ENCODE measurements at regions not wholly inside any gene's neighbourhood (a gene's known extent, or its start where the extent isn't known, plus 50 kb on each side); places are given as distances from the start of the nearest gene placed in this dataset.

DNA sequence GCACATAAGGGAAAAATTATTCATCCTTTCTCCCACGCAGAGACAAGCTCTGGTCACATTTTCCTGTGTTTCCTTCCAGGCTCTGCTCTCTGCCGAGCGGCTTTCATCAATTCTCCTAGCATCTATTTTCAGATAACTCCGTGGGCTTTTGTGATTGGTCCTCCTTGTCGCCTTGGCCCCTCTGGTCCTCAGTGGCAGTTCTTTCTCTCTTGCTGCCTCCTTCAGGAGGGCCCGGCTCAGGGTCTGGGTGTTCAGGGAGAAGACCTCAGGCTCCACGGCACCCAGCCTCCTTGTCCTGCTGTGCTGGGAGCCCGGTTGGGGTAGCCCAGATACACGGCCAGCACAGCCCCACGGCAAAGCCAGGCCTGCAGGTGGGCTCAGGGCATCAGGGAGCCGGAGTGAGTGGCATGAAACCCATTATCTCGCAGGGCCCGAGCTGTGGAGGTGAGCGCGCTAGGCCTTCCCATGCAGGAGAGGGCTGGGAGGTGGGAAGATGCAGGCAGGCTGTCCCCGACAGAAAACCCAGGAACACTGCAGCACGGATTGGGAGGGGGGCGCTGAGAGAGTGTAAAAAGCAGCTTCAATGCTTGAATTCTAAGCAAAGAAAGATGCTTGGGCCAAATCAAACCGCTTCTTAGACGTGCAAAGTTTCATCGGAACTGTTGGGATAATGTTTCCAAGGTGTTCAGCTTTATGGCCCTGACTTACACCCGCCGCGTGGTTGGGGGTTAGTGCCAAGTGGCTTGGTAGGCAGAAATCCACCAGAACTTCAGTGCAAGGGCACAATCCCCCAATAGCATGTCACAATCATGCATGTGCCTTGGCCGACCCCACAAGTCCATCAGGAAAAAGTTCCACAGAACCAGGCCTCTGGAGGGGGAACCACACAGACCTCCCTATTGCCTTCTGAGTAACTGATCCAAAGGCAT lies 81.9 kb upstream of the WNT7B start:
- no peak overlapping the region for H3K4ac ChIP-seq (ENCODE audit: low read depth in 1 of 2, low read length in 2 of 2)
- H3K27me3 ChIP-seq (ENCODE audit: control insufficient read depth in 1 of 2, insufficient read depth in 1 of 2, low read length in 2 of 2): no peaks in the 10 kb centered on the region
- H3K79me1 ChIP-seq (replicated peaks; ENCODE audit: low read length, poor library complexity, severe bottlenecking): peaks cover 28% of the 10 kb centered on the region
- H3K9ac ChIP-seq (ENCODE audit: low read length): peak overlapping the region; percentile 95
- H3K4me3 ChIP-seq (ENCODE audit: insufficient read depth in 1 of 2, low read depth in 1 of 2, low read length in 2 of 2): peak overlapping the region in 1 of 2 experiments; percentile 87
- H3K4me1 ChIP-seq (ENCODE audit: control insufficient read depth, insufficient read depth, low read depth, low read length): peaks cover 16% of the 10 kb centered on the region
- H2BK15ac ChIP-seq (ENCODE audit: low read depth, poor library complexity, severe bottlenecking): no peak overlapping the region
- H3K9me3 ChIP-seq (ENCODE audit: control insufficient read depth, low read length): no peaks in the 10 kb centered on the region
- no peak overlapping the region for H4K8ac ChIP-seq (ENCODE audit: low read length)
- H2AK5ac ChIP-seq (ENCODE audit: low read length, severe bottlenecking): no peak overlapping the region
- H2AFZ ChIP-seq (ENCODE audit: low read depth, low read length): no peak overlapping the region
- peaks cover 3 to 13% of the 10 kb centered on the region in 2 experiments for H3K36me3 ChIP-seq (ENCODE audit: control insufficient read depth in 1 of 2, insufficient read depth in 2 of 2, low read depth in 1 of 2, low read length in 2 of 2)
- H2BK5ac ChIP-seq (ENCODE audit: low read depth, low read length, poor library complexity, severe bottlenecking): no peak overlapping the region
- WGBS: 86% methylated on average over 25 of the region's 25 CpGs
- no peak overlapping the region for H3K23ac ChIP-seq (ENCODE audit: low read length in 2 of 2)
- H4K91ac ChIP-seq (ENCODE audit: low read length): no peak overlapping the region
- no peak overlapping the region for H2BK12ac ChIP-seq (ENCODE audit: low read length in 2 of 2)
- H3K4me2 ChIP-seq (ENCODE audit: low read length, poor library complexity, severe bottlenecking): no peak overlapping the region
- H3K14ac ChIP-seq (ENCODE audit: low read length in 2 of 2): no peak overlapping the region
- no peak overlapping the region for H2BK120ac ChIP-seq (ENCODE audit: low read depth, low read length)
- no peak overlapping the region for H3K18ac ChIP-seq (ENCODE audit: low read depth in 1 of 2, low read length in 2 of 2)
- no peak overlapping the region for H3K27ac ChIP-seq (ENCODE audit: low read length, poor library complexity, severe bottlenecking)
- no peak for DNase-seq

DNA sequence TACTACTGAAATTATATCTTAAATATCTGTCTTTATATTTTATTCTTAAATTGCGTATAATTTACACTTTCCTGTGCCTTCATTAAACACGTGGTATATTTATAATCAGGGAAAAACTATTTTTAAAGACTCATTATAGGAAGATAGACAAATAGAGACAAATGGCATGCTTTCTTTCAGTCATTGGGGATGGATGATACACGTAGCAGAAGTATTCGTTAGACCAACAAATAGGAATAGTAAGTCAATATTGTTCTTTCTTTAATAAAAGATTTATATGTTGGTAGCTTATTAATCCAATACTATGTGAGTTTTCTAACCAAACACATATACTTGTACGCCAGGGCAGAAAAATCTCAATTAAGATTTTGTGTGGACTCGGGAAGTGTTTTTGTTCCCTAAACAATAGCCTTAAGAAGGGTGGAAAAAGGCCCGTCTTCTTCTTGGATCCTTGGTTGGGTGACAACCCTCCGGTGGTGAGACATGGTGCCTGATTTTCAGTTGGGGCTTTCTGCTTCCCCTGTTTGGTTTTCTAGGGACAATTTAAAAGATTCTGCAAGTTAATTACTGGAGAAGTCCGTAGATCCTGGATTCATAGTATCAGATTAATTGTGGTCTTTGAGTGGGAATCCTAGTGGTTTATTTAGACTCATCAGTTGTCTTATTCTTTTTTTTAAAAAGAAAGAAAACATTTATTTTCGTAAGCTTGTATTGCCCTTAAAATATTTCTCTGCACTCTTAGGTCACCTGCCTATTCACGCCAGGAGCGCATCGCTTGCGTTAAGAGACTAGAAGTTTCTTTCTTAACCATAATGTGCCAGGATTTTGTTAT lies 83.5 kb upstream of the WNT7B start:
- Histone ChIP-seq H3K4ac (ENCODE audit: low read depth in 1 of 2, low read length in 2 of 2) (no peak overlapping the region), H2BK5ac (ENCODE audit: low read depth, low read length, poor library complexity, severe bottlenecking) (no peak overlapping the region), H3K36me3 (ENCODE audit: control insufficient read depth in 1 of 2, insufficient read depth in 2 of 2, low read depth in 1 of 2, low read length in 2 of 2) (peaks cover 3 to 12% of the 10 kb centered on the region in 2 experiments), H3K9me3 (ENCODE audit: control insufficient read depth, low read length) (no peaks in the 10 kb centered on the region), H3K27me3 (ENCODE audit: control insufficient read depth in 1 of 2, insufficient read depth in 1 of 2, low read length in 2 of 2) (no peaks in the 10 kb centered on the region), H2BK12ac (ENCODE audit: low read length in 2 of 2) (no peak overlapping the region), H2AK5ac (ENCODE audit: low read length, severe bottlenecking) (no peak overlapping the region), H2BK120ac (ENCODE audit: low read depth, low read length) (no peak overlapping the region), H3K14ac (ENCODE audit: low read length in 2 of 2) (no peak overlapping the region), H3K18ac (ENCODE audit: low read depth in 1 of 2, low read length in 2 of 2) (no peak overlapping the region), H3K9ac (ENCODE audit: low read length) (peak overlapping the region; percentile 73), H4K8ac (ENCODE audit: low read length) (no peak overlapping the region), H3K4me1 (ENCODE audit: control insufficient read depth, insufficient read depth, low read depth, low read length) (peaks cover 9% of the 10 kb centered on the region), H3K79me1 (replicated peaks; ENCODE audit: low read length, poor library complexity, severe bottlenecking) (peaks cover 28% of the 10 kb centered on the region), H2AFZ (ENCODE audit: low read depth, low read length) (no peak overlapping the region), H3K4me3 (ENCODE audit: insufficient read depth in 1 of 2, low read depth in 1 of 2, low read length in 2 of 2) (no peak overlapping the region), H4K91ac (ENCODE audit: low read length) (no peak overlapping the region), H2BK15ac (ENCODE audit: low read depth, poor library complexity, severe bottlenecking) (no peak overlapping the region), H3K23ac (ENCODE audit: low read length in 2 of 2) (no peak overlapping the region), H3K27ac (ENCODE audit: low read length, poor library complexity, severe bottlenecking) (no peak overlapping the region), H3K4me2 (ENCODE audit: low read length, poor library complexity, severe bottlenecking) (peak overlapping the region; percentile 71)
- WGBS: 86% methylated on average over 10 of the region's 14 CpGs
- no peak for DNase-seq

DNA sequence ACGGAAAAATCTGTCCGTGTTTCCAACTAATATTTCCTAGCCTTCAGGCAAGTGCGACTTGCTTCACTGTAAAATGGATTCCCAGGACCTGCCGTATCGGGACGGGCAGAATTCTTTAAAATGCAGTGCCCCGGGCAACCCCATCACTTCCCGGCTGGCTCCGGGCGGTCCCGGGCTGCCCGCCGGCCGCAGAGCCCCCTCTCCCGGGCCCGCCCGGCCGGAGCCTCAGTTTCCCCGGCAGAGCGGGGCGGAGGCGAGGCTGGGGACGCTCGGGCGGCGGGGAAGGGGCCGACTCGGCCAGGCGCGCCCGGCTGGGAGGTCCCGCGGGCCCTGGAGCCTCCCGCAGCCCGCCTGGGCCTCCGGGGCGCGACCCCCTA lies 84.2 kb upstream of the WNT7B start:
- peak overlapping the region; percentile 73 for H3K9ac ChIP-seq (ENCODE audit: low read length)
- H3K27me3 ChIP-seq (ENCODE audit: control insufficient read depth in 1 of 2, insufficient read depth in 1 of 2, low read length in 2 of 2): no peaks in the 10 kb centered on the region
- H3K4me2 ChIP-seq (ENCODE audit: low read length, poor library complexity, severe bottlenecking): peak overlapping the region; percentile 71
- no peaks in the 10 kb centered on the region for H3K9me3 ChIP-seq (ENCODE audit: control insufficient read depth, low read length)
- peak overlapping the region in 1 of 2 experiments; percentile 44 for H3K4me3 ChIP-seq (ENCODE audit: insufficient read depth in 1 of 2, low read depth in 1 of 2, low read length in 2 of 2)
- H4K91ac ChIP-seq (ENCODE audit: low read length): no peak overlapping the region
- H3K14ac ChIP-seq (ENCODE audit: low read length in 2 of 2): no peak overlapping the region
- H3K23ac ChIP-seq (ENCODE audit: low read length in 2 of 2): no peak overlapping the region
- no peak overlapping the region for H2BK12ac ChIP-seq (ENCODE audit: low read length in 2 of 2)
- H3K27ac ChIP-seq (ENCODE audit: low read length, poor library complexity, severe bottlenecking): no peak overlapping the region
- H2AFZ ChIP-seq (ENCODE audit: low read depth, low read length): no peak overlapping the region
- H4K8ac ChIP-seq (ENCODE audit: low read length): no peak overlapping the region
- H3K18ac ChIP-seq (ENCODE audit: low read depth in 1 of 2, low read length in 2 of 2): no peak overlapping the region
- no peak overlapping the region for H3K4ac ChIP-seq (ENCODE audit: low read depth in 1 of 2, low read length in 2 of 2)
- WGBS: 9% methylated on average over 30 of the region's 38 CpGs
- no peak overlapping the region for H2BK15ac ChIP-seq (ENCODE audit: low read depth, poor library complexity, severe bottlenecking)
- no peak overlapping the region for H2BK120ac ChIP-seq (ENCODE audit: low read depth, low read length)
- DNase-seq: no peak
- H3K36me3 ChIP-seq (ENCODE audit: control insufficient read depth in 1 of 2, insufficient read depth in 2 of 2, low read depth in 1 of 2, low read length in 2 of 2): peaks cover 3 to 11% of the 10 kb centered on the region in 2 experiments
- peaks cover 9% of the 10 kb centered on the region for H3K4me1 ChIP-seq (ENCODE audit: control insufficient read depth, insufficient read depth, low read depth, low read length)
- H2AK5ac ChIP-seq (ENCODE audit: low read length, severe bottlenecking): no peak overlapping the region
- H3K79me1 ChIP-seq (replicated peaks; ENCODE audit: low read length, poor library complexity, severe bottlenecking): peaks cover 28% of the 10 kb centered on the region
- no peak overlapping the region for H2BK5ac ChIP-seq (ENCODE audit: low read depth, low read length, poor library complexity, severe bottlenecking)
